Breast epithelium (tissue), 3 donors: ENCODE measurements at regions not wholly inside any gene's neighbourhood (a gene's known extent, or its start where the extent isn't known, plus 50 kb on each side); places are given as distances from the start of the nearest gene placed in this dataset.

Experiments used
- CTCF ChIP-seq, 3 donors: fragments of 450-650 bp; IDR thresholded peaks; one replicate each; pipeline ENCODE4 v1.5.1; 2016 to 2017; ENCODE audit warnings: antibody characterized with exemption in 3 of 3, mild to moderate bottlenecking in 3 of 3, moderate library complexity in 3 of 3
- POLR2A ChIP-seq: fragments of 450-650 bp; IDR thresholded peaks from one replicate; pipeline ENCODE4 v1.6.1; 2016; ENCODE audit warnings: antibody characterized with exemption, mild to moderate bottlenecking, moderate library complexity
- POLR2AphosphoS5 ChIP-seq, 3 donors: sonication (generic); formaldehyde crosslinking; IDR thresholded peaks; one replicate each; pipeline ENCODE4 v1.6.1; 2017; ENCODE audit warnings: antibody characterized with exemption in 3 of 3

GRCh38 chr16:86245895-86246294 is 264.4 kb upstream of the FOXF1 start:
- no peak for TF ChIP-seq CTCF (IDR thresholded peaks at IDR 0.05)
- no peak for TF ChIP-seq POLR2A
- no peak for TF ChIP-seq POLR2AphosphoS5 (IDR thresholded peaks at IDR 0.05)
